ENCODE measurements at regions not wholly inside any gene's neighbourhood (a gene's known extent, or its start where the extent isn't known, plus 50 kb on each side); places are given as distances from the start of the nearest gene placed in this dataset.
"Not testable (repeated sequence)": the region's sequence is repeated elsewhere in the genome, so short reads cannot be mapped to it uniquely, and the experiment has no call there.

DNA sequence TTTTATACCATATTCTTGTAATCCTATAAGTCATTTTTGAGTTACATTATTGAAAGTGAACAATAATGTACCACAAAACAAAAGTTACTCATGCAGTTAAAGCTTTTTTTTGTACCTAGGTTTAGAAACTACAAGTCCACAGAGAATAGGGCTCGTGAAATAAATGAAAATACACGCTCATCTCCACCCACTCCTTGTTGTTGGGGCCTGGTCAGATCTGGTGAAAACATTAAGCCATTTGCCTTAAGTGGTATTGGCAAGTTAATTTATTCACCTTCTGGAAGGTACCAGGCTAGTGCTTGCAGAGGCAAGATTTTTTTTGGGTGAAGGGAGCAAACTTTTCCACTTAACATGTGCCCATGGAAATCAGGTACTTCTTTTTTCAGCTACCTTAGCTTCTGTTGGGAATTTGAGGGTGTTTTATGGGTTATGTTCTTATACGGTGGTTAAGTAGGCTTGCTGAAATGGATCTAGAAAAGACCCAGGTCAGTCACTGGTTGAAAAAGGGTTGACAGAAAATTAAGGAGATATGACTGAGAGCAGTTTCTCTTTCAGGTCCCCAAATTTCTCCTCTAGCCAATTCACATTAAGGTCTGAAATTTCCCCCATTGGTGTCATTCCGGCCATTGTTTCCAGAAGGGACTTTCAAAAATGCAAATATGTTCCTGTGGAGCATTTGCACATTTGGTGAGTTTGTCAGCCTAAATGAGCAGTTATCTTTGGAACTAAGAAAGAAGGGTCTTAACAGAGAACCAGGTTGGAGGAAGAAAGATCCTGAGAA, 143.3 kb downstream of the KCNRG start:
- no peak for DNase-seq

DNA sequence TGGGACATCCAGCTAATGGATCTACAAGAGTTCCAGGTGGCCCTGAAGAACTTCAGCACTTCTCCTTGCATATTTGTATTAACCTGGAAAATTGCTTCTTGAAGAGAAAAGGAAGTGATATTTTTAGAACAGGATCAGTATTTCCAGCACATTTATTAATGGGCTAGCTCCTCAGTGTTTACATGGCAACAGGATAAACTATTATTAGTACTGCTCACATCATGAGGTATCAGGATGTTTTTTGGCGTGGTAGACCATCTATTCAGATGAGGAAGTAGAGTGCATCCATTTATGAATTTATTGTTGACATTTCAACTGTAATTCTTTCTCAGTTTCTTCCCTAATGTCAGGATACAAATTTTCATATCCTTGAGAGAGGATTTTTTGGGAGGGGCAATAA, 144.4 kb downstream of the KCNRG start:
- no peak for DNase-seq

DNA sequence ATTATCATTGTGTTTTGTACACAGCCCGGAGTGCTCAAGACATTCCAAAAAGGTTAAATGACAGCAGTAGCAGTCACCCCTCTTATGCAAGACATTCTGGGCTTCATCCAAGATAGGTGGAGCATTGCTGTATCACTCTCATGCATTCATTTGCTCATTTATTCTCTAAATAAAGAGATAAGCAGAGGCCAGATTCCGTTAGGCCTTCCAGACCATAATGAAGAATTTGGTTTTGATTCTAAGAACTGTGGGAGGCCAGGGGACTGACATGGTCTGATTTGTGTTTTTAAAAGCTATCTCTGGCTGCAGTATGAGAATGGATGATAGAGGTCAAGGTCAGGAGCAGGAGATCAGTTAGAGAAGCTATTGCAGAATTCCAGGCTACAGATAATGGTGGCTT, 145.8 kb downstream of the KCNRG start:
- DNase-seq: no peak

DNA sequence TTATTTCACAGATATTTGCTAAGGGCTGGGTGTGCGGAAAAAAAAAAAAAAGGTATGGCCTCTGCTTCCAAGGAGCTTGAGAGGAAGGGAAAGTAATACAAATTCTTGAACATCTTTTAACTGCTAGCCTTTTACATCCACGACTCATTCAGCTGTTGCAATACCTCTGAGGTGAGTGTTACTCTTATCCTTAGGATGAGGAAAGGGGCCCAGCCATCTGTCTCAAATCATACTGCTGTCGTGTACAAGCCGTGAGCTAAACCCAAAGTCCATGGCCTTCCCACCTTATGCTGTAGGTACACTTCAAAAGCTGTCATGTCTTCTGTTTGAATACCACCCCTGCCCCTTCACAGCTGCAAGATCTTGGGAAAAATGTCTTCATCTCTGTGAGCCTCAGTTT, 146.8 kb downstream of the KCNRG start:
- no peak for DNase-seq

DNA sequence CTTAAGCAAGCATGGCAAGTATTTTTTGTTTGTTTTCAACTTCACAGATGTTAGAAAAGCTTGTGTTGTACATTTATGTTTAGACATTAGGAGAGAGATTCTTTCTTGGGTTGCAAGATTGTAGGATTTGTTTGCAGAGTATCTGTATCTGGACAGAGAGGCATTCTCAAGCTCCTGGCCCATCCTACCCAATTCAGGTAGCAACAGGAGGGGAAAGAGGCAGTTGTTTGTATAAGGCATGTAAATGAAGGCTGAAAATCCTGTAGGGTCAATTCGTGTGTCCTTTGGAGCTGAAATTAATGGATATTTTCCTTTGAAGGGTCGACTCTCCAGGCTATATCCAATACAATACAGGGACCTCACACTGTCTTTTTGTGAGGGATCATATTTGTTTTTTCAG, 147.3 kb downstream of the KCNRG start:
- no peak for DNase-seq

DNA sequence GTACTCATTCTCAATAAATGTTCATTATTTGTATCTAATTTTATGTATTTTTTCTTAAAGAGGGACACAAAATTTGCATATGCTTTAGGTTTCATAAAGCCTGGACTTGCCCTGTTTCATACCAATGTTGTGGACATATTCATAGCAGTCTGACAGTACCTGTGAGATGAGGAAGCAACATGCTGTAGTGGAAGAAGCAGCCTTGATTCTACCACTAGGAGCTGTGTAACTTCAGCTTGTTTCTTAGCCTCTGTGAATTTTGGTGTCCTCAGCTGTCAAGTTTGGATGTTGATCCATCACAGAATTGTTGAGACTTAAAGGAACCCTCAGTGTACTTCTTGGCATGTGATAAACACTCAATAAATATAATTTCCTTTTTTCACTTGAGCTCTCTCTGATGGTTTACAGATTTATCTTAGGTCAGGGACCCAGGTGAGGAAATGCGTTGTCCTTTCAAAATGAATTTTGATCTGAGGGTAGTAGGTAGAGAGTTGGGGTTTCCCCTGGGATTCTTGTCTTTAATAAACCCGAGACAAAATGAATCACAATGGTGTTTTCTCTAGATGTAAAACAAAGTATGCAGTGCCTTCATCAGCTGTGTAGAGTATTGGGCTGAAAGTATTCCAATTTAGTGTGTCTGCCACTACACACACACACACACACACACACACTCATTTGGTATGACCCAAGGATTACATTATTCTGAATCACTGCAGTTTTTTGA, 152.1 kb downstream of the KCNRG start:
- DNase-seq: no peak

DNA sequence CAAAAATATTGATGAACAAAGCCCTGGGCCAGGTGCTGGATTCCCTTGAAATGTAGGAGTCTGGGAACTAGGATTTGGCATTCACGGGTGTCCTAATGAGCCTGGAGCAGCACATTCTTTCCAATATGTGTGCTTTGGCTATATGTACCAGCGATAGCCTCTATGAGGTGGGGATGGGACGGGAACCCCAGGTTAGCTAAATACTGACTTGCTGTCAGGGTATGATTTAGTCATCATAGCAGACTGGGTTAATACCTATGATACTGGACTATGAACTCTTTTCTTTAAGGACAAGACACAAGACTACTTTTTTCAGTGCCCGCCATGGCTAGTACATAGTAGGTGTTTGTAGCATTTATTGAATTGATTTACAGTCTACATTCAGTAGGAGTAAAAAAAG, 152.7 kb downstream of the KCNRG start:
- no peak for DNase-seq

DNA sequence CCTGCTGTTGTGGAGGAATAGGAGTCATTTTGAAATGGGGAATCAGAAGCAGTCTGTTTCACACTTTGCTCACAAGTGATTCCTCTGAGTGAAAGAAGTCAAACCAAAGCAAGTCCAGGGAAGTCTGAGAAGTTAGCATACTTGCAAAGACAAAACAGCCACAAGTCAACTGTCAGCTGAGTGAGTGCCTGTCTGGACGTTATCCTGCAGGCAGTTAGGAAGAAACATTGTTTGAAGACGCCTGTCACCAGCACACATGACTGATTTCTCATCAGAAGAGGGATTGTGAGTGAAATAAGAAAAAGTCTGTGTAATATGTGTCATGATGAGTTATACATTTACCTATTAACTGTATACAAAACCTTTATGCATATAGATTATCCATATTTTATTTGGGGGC, 153.5 kb downstream of the KCNRG start:
- DNase-seq: no peak

DNA sequence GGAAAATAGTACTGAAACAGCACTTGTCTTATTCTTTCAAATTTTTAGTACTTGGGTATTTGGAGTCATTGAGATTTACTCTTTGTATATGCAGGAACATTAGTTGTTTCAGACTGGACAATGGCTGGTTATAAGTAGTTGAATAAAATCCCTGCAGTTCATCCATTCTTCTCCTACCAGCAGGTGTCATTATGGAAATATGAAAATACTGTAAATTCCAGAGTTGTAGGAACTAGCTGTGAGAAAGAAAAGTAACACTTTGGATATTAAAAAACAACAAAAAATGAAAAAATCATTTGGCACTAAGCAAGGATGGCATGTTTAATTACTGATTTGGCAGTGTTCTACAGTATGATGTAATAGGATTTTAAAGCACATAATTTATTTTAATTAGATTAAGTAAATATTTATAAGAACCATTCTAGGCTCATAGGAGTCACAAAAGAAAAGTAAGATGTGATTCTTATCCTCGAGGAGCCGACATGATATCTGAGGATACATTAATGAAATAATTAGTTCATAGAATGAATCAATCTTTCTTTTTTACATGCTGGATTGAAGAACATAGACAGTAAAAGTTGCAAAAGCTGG, 155.3 kb downstream of the KCNRG start:
- no peak for DNase-seq

DNA sequence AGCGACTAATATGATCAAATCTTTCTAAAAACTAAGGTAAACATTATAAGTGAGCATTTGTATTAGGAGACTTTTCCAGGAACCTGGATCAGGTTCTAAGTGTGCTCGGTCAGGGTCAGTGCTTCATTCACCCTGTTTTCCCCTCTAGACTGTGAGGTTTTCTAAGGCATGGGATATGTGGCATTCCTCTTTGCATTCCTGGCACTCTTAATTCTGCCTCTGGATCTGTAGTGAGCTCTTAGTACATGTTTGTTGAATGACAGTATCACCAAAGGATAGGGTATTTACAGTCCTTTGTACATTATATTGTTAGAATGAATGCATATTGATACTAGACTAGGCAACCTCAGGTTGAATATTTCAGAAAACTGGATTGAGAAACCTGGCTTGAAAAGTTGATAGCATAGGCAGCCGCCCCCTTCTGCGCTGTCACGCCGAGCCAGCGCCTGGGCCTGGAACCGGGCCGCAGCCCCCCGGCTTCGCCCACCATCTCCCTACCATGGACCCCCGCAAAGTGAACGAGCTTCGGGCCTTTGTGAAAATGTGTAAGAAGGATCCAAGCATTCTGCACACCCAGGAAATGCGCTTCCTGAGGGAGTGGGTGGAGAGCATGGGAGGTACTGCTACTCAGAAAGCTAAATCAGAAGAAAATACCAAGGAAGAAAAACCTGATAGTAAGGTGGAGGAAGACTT, 156.5 kb downstream of the KCNRG start:
- no peak for DNase-seq

DNA sequence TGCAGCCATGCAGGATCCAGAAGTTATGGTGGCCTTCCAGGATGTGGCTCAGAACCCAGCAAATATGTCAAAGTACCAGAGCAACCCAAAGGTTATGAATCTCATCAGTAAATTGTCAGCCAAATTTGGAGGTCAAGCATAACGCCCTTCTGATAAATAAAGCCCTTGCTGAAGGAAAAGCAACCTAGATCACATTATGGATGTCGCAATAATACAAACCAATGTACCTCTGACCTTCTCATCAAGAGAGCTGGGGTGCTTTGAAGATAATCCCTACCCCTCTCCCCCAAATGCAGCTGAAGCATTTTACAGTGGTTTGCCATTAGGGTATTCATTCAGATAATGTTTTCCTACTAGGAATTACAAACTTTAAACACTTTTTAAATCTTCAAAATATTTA, 157.8 kb downstream of the KCNRG start:
- not testable (repeated sequence) for DNase-seq

DNA sequence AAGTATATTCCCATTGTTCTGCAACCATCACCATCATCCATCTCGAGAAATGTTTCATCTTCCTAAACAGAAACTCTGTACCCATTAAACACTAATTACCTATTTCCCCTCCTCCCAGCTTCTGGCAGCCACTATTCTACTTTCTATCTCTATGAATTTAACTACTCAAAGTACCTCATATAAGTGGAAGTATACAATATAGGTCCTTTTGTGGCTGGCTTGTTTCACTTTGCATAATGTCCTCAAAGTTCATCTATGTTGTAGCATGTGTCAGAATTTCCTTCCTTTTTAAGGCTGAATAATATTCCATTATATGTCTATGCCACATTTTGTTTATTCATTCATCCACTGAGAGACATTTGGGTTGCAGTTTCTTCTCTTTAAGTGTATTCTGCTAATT, 159.4 kb downstream of the KCNRG start:
- no peak for DNase-seq

DNA sequence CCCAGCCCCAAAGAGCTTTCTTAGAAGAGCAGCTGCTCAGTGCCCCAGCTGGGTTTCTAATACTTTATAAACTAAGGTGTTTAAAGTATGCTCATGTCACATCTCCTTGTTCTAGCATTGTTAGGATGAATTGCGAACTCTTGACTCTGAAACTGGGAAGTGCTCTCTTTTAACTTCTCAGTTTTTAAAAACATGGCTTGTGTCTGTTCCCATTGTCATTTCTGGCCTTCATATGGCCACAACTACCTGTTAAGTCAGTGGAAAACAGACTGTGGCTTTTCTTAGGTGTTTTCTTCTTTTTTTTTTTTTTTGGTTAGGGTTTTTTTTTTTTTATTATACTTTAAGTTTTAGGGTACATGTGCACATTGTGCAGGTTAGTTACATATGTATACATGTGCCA, 164.7 kb downstream of the KCNRG start:
- DNase-seq: no peak

DNA sequence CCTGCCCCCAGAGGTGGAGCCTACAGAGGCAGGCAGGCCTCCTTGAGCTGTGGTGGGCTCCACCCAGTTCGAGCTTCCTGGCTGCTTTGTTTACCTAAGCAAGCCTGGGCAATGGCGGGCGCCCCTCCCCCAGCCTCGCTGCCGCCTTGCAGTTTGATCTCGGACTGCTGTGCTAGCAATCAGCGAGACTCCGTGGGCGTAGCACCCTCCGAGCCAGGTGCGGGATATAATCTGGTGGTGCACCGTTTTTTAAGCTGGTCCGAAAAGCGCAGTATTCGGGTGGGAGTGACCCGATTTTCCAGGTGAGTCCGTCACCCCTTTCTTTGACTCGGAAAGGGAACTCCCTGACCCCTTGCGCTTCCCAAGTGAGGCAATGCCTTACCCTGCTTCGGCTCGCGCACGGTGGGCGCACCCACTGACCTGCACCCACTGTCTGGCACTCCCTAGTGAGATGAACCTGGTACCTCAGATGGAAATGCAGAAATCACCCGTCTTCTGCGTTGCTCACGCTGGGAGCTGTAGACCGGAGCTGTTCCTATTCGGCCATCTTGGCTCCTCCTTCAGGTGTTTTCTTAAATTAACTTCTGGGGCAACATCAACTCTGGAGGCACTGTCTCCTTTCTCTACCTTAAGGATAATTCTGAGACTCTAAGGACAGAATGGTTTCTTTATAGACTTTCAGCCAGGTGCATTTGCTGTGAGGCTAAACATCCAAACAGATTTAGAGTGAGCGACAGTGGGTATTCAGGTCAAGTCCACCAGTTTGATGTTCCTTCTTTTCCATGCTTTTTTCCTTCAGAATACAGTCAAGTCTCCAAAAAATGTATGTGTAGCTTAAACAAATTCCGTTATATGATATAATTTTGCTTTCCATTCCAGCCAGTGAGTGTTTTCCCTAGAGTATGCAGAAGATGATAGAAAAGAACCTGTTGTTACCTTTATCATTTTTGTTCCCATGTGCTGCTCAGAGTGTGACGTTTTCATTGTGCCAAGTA, 170.8 kb downstream of the KCNRG start:
- DNase-seq: not testable (repeated sequence)

DNA sequence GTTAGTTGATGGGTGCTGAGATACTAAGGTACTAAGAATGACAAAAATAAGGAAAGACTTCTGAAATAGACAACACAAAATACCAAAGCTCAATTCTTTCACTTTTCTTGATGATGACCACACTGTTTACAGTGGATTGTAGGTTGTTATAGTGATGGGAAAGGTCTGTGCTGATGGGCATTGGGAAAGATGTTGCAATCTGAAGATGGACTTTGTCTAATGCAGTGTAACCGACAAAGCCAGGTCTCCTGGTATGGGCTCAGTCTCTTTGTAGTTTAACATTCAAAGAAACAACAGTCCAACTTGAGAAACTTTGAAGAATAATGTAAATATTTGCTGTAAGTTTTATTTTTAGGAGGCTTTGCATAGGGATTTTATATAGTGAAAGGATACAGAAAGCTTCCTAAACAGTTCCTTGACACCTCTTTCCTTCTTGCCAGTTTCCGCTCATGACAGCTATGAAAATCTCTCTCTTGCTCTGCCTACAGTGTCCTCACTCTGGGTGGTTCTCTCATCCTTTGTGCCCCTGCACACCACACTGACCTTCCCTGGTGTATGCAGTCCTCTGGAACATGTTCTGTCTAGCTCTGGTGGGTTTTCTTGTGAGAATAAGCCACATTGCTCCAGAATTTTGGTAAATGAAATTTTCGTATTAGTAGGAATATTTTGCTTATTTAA, 172.2 kb downstream of the KCNRG start:
- no peak for DNase-seq

DNA sequence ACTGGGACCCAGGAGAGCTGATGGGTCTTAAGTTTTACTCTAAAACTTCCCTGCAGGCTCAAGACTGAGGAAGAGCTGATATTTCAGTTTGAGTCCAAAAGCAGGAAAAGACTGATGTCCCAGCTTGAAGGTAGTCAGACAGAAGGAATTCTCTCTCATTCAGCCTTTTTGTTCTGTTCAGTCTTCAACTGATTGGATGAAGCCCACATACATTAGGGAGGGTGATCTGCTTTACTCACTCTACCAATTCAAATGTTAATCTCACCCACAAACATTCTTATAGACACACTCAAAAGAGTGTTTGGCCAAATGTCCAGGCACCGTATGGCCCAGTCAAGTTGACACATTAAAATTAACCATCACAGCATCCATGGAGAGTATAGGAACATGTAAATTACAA, 173.5 kb downstream of the KCNRG start:
- DNase-seq: no peak

DNA sequence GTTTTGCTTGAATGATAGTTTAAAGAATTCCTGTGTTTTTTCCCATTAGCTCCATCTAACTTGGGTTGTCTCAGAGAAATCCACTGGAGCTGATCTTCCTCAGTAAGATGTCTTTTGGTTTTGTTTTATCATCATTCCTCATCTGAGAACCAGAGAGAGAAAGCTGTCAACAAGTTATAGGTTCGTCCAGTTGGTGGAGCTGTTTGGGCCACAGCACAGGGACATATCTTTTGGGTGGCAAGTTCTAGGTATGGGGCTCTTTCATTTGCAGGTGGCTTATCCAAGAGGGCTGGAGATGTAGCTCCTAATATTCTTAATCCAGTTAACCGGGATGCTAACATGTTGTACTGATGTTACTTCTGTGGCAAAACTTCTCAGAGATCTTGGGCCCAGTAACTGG, 174.2 kb downstream of the KCNRG start:
- no peak for DNase-seq

DNA sequence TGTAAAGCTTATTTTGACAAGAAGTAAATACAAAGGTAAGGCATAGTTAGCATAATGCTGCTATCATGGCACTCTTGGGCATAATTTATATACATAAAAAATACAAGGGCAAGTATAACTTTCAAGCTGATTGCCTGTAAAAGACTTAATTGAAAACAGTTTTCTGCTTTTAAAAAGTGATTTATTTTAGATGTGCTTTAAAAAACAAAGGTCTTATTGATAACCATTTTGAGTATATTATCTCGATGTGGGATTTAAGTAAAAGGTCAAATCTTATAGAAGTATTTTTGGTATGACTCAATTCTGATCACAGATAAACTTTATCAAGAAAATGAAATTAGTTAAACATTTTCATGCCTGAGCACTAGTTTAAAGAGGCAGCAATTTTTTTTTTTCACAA, 175.8 kb downstream of the KCNRG start:
- DNase-seq: no peak

DNA sequence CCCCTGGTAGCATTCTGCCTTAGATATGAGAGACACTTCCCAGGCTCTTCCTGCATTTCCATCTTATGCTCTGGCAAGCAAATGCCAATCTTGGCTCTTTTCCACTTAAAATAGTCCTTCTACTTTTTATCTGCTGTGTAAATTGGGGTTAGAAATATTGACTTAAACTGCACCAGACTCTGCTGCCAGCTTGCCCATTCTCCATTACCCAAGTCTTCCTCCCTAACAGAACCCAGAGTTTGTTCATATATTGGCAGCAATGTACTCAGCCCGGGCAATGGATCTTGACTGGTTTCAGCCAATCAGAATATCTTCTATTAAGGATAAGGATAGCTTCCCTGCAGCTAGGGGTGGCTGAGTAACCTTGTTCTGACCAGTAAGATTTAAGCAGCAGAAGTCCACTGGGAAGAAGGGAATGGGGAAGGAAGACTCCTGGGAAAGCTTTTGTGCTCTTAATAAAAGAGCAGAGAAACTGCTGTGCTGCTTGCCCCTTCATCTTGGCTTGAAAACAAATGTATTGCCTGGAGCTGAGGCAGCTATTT, 177.1 kb downstream of the KCNRG start:
- no peak for DNase-seq

DNA sequence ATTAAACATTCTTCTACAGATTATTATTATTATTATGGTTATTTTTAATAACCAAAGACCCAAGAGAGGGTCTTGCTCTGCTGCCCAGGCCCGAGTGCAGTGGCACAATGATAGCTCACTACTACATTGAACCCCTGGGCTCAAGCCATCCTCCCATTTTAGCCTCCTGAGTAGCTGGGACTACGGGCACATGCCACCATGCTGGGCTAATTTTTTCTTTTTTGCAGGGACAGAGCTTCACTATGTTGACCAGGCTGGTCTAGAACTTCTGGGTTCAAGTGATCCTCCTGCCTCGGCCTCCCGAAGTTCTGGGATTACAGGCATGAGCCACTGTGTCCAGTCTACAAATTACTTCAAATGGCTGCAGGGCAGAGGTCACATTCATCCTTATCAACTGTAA, 179.8 kb downstream of the KCNRG start:
- no peak for DNase-seq

DNA sequence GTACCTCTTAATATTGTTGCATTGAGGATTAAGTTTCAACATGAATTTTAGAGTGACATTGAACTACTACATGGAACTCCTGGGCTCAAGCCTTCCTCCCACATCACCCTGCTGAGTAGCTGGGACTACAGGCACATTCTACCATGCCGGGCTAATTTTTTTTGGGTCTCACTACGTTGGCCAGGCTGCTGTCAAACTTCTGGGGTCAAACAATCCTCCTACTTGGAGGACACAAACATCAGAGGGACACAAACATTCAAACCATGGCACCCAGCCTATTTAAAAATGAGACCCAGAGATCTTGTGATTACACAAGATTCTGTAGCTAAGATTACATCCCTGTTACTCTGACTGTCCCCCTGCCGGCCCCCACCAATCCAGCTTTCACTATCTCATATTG, 180.9 kb downstream of the KCNRG start:
- no peak for DNase-seq

DNA sequence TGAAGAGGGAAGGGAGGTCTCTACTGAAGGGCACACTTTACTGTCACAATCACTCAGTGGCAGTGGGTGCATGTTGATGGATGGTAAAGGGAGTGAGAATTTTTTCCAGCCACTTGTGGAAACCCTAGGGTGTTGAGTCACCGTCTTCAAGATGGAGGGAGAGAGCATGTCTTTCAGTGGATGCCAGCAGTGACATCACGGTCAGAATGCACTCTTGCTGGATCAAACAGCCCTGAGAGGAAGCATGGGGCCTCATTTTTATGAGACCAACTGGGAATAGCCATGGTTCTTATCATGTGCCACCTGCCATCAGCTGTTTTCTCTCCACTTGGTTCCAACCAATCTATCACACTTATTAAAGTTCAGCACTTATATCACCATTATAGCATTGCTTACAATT, 182.5 kb downstream of the KCNRG start:
- no peak for DNase-seq

All from NCI-H1930 (cell line).